HL-60 (cell line): ENCODE measurements at regions not wholly inside any gene's neighbourhood (a gene's known extent, or its start where the extent isn't known, plus 50 kb on each side); places are given as distances from the start of the nearest gene placed in this dataset.

Experiments used
- GABPA ChIP-seq: IDR thresholded peaks from 2 replicates; pipeline ENCODE4 v1.6.1; 2012; ENCODE audit warnings: low read depth
- POLR2AphosphoS5 ChIP-seq: IDR thresholded peaks from 2 replicates; pipeline ENCODE4 v1.6.1; 2012; ENCODE audit warnings: low read depth
- TF ChIP-seq, protein P1 (sequence below): IDR thresholded peaks from one replicate; pipeline ENCODE4 v1.5.1; 2011; ENCODE audit warnings: low read length, control low read depth, inconsistent platforms; ENCODE audit not compliant: insufficient read depth
- TF ChIP-seq, protein P2 (sequence below): IDR thresholded peaks from 2 replicates; pipeline ENCODE4 v1.6.1; 2012; ENCODE audit warnings: low read depth; ENCODE audit not compliant: insufficient replicate concordance

- TF ChIP-seq, protein P1, sequence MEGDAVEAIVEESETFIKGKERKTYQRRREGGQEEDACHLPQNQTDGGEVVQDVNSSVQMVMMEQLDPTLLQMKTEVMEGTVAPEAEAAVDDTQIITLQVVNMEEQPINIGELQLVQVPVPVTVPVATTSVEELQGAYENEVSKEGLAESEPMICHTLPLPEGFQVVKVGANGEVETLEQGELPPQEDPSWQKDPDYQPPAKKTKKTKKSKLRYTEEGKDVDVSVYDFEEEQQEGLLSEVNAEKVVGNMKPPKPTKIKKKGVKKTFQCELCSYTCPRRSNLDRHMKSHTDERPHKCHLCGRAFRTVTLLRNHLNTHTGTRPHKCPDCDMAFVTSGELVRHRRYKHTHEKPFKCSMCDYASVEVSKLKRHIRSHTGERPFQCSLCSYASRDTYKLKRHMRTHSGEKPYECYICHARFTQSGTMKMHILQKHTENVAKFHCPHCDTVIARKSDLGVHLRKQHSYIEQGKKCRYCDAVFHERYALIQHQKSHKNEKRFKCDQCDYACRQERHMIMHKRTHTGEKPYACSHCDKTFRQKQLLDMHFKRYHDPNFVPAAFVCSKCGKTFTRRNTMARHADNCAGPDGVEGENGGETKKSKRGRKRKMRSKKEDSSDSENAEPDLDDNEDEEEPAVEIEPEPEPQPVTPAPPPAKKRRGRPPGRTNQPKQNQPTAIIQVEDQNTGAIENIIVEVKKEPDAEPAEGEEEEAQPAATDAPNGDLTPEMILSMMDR, result no peak
- TF ChIP-seq POLR2AphosphoS5, result no peak
- no peak for TF ChIP-seq GABPA
- TF ChIP-seq, protein P2, sequence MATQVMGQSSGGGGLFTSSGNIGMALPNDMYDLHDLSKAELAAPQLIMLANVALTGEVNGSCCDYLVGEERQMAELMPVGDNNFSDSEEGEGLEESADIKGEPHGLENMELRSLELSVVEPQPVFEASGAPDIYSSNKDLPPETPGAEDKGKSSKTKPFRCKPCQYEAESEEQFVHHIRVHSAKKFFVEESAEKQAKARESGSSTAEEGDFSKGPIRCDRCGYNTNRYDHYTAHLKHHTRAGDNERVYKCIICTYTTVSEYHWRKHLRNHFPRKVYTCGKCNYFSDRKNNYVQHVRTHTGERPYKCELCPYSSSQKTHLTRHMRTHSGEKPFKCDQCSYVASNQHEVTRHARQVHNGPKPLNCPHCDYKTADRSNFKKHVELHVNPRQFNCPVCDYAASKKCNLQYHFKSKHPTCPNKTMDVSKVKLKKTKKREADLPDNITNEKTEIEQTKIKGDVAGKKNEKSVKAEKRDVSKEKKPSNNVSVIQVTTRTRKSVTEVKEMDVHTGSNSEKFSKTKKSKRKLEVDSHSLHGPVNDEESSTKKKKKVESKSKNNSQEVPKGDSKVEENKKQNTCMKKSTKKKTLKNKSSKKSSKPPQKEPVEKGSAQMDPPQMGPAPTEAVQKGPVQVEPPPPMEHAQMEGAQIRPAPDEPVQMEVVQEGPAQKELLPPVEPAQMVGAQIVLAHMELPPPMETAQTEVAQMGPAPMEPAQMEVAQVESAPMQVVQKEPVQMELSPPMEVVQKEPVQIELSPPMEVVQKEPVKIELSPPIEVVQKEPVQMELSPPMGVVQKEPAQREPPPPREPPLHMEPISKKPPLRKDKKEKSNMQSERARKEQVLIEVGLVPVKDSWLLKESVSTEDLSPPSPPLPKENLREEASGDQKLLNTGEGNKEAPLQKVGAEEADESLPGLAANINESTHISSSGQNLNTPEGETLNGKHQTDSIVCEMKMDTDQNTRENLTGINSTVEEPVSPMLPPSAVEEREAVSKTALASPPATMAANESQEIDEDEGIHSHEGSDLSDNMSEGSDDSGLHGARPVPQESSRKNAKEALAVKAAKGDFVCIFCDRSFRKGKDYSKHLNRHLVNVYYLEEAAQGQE, result no peak
Measured at GRCh38 chr20:6868861-6869260, 101.4 kb downstream of the BMP2 start.
